WTC11 (cell line): ENCODE measurements at regions not wholly inside any gene's neighbourhood (a gene's known extent, or its start where the extent isn't known, plus 50 kb on each side); places are given as distances from the start of the nearest gene placed in this dataset.

Source experiments
- ATAC-seq: fragments of 200-7000 bp; cut with Tn5 transposase; 2 replicates; pipeline ENCODE4 v1.10.0; 2021; ENCODE audit warnings: mild to moderate bottlenecking, moderate library complexity
- CTCF ChIA-PET: fragments of 300-600 bp; sonication (Branson Sonifier 250); formaldehyde crosslinking; loops from one replicate; lab custom pipeline; 2021; ENCODE audit warnings: antibody characterized with exemption; lab: Charles Lee
- POLR2A ChIA-PET: fragments of 350-600 bp; sonication (Branson Sonifier 250); formaldehyde crosslinking; loops from one replicate; lab custom pipeline; 2021; ENCODE audit warnings: antibody characterized with exemption; lab: Charles Lee
- DNase-seq: peaks from one replicate; pipeline ENCODE4 v3.0.0; 2021; ENCODE audit warnings: low spot score
- H3K27ac Mint-ChIP-seq: 2 replicates; pipeline ENCODE4 v1.8.0; 2021; ENCODE audit warnings: mixed read lengths
- H3K27me3 Mint-ChIP-seq: 2 replicates; pipeline ENCODE4 v1.8.0; 2021; ENCODE audit warnings: low read depth, mild to moderate bottlenecking, moderate library complexity, mixed read lengths
- H3K36me3 Mint-ChIP-seq: 2 replicates; pipeline ENCODE4 v1.8.0; 2021; ENCODE audit warnings: mixed read lengths
- H3K4me1 Mint-ChIP-seq: 2 replicates; pipeline ENCODE4 v1.8.0; 2022; ENCODE audit warnings: mixed read lengths
- H3K4me3 Mint-ChIP-seq: 2 replicates; pipeline ENCODE4 v1.8.0; 2021; ENCODE audit warnings: mild to moderate bottlenecking, moderate library complexity, mixed read lengths
- H3K9me3 Mint-ChIP-seq: 2 replicates; pipeline ENCODE4 v1.8.0; 2021; ENCODE audit warnings: mixed read lengths
- CBFB ChIP-seq: sonication (generic); formaldehyde crosslinking; IDR thresholded peaks from 2 replicates; pipeline ENCODE4 v1.8.1; 2022; ENCODE audit warnings: mild to moderate bottlenecking, low read depth, missing genetic modification reagents
- ELF4 ChIP-seq: sonication (generic); formaldehyde crosslinking; IDR thresholded peaks from 2 replicates; pipeline ENCODE4 v1.8.1; 2022; ENCODE audit warnings: low read depth, mild to moderate bottlenecking, moderate library complexity, missing genetic modification reagents
- EMX1 ChIP-seq: fragments of 250-450 bp; sonication (Bioruptor Pico); IDR thresholded peaks from 2 replicates; pipeline ENCODE4 v1.8.0; 2021; ENCODE audit warnings: mild to moderate bottlenecking
- ETV6 ChIP-seq: sonication (generic); formaldehyde crosslinking; IDR thresholded peaks from 2 replicates; pipeline ENCODE4 v1.8.1; 2022; ENCODE audit warnings: mild to moderate bottlenecking, missing genetic modification reagents
- JAZF1 ChIP-seq: fragments of 250-450 bp; sonication (Bioruptor Pico); IDR thresholded peaks from 2 replicates; pipeline ENCODE4 v1.9.0; 2021; ENCODE audit warnings: moderate library complexity, mild to moderate bottlenecking, inconsistent platforms
- NFATC4 ChIP-seq: fragments of 250-450 bp; sonication (Bioruptor Pico); IDR thresholded peaks from 2 replicates; pipeline ENCODE4 v1.9.0; 2021; ENCODE audit warnings: mild to moderate bottlenecking
- TF ChIP-seq, protein P1 (sequence below): sonication (generic); formaldehyde crosslinking; IDR thresholded peaks from 2 replicates; pipeline ENCODE4 v1.8.0; 2022; ENCODE audit warnings: mild to moderate bottlenecking, missing genetic modification reagents
- TF ChIP-seq, protein P2 (sequence below): sonication (generic); formaldehyde crosslinking; IDR thresholded peaks from 2 replicates; pipeline ENCODE4 v1.8.0; 2022; ENCODE audit warnings: missing genetic modification reagents
- TF ChIP-seq, protein P3 (sequence below): fragments of 250-450 bp; sonication (Bioruptor Pico); IDR thresholded peaks from 2 replicates; pipeline ENCODE4 v1.9.0; 2021; ENCODE audit warnings: mild to moderate bottlenecking
- TF ChIP-seq, protein P4 (sequence below): sonication (generic); formaldehyde crosslinking; IDR thresholded peaks from 2 replicates; pipeline ENCODE4 v1.8.0; 2022; ENCODE audit warnings: mild to moderate bottlenecking, missing genetic modification reagents
- TF ChIP-seq, protein P5 (sequence below): fragments of 200-600 bp; IDR thresholded peaks from 2 replicates; pipeline ENCODE4 v1.8.0; 2022; ENCODE audit warnings: antibody characterized with exemption
- TF ChIP-seq, protein P6 (sequence below): sonication (generic); formaldehyde crosslinking; conservative IDR thresholded peaks from 2 replicates; pipeline ENCODE4 v1.8.1; 2022; ENCODE audit warnings: mild to moderate bottlenecking, missing genetic modification reagents
- TF ChIP-seq, protein P7 (sequence below): sonication (generic); formaldehyde crosslinking; IDR thresholded peaks from 2 replicates; pipeline ENCODE4 v1.8.1; 2023; ENCODE audit warnings: mild to moderate bottlenecking, missing genetic modification reagents, moderate library complexity
- TF ChIP-seq, protein P8 (sequence below): fragments of 250-450 bp; sonication (Bioruptor Pico); IDR thresholded peaks from 2 replicates; pipeline ENCODE4 v1.9.0; 2021; ENCODE audit warnings: mild to moderate bottlenecking, borderline replicate concordance

DNA sequence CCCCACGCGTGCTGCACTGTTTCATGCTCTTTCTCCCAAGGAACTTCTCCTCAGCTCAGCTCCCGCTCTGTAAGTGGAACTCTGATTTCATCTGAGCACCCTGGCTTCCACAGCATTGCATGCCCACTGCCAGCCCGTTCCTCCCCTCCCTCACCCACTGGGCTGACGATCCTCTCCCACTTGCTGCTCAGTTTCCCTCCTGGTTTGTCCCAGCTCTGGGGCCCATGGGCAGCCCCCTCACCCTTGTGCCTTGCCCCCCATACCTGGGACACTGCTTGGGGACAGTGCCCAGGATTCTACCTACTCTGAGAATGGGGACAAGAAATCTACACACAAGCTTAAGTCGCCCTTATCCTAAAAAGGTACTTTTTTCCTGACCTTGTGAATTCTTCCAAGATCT is 115.9 kb upstream of the C1QTNF9B start:
- no peaks in the 10 kb centered on the region; the same call in 1 of the 2 replicates for H3K27me3 Mint-ChIP-seq
- no peak for ATAC-seq
- no peaks in the 10 kb centered on the region for H3K36me3 Mint-ChIP-seq
- DNase-seq: no peak
- H3K9me3 Mint-ChIP-seq: peaks cover 16% of the 10 kb centered on the region
- H3K4me3 Mint-ChIP-seq: no peak overlapping the region
- TF ChIP-seq, protein P1, sequence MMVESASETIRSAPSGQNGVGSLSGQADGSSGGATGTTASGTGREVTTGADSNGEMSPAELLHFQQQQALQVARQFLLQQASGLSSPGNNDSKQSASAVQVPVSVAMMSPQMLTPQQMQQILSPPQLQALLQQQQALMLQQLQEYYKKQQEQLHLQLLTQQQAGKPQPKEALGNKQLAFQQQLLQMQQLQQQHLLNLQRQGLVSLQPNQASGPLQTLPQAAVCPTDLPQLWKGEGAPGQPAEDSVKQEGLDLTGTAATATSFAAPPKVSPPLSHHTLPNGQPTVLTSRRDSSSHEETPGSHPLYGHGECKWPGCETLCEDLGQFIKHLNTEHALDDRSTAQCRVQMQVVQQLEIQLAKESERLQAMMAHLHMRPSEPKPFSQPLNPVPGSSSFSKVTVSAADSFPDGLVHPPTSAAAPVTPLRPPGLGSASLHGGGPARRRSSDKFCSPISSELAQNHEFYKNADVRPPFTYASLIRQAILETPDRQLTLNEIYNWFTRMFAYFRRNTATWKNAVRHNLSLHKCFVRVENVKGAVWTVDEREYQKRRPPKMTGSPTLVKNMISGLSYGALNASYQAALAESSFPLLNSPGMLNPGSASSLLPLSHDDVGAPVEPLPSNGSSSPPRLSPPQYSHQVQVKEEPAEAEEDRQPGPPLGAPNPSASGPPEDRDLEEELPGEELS (CRISPR knock-in tag): no peak
- TF ChIP-seq, protein P2, sequence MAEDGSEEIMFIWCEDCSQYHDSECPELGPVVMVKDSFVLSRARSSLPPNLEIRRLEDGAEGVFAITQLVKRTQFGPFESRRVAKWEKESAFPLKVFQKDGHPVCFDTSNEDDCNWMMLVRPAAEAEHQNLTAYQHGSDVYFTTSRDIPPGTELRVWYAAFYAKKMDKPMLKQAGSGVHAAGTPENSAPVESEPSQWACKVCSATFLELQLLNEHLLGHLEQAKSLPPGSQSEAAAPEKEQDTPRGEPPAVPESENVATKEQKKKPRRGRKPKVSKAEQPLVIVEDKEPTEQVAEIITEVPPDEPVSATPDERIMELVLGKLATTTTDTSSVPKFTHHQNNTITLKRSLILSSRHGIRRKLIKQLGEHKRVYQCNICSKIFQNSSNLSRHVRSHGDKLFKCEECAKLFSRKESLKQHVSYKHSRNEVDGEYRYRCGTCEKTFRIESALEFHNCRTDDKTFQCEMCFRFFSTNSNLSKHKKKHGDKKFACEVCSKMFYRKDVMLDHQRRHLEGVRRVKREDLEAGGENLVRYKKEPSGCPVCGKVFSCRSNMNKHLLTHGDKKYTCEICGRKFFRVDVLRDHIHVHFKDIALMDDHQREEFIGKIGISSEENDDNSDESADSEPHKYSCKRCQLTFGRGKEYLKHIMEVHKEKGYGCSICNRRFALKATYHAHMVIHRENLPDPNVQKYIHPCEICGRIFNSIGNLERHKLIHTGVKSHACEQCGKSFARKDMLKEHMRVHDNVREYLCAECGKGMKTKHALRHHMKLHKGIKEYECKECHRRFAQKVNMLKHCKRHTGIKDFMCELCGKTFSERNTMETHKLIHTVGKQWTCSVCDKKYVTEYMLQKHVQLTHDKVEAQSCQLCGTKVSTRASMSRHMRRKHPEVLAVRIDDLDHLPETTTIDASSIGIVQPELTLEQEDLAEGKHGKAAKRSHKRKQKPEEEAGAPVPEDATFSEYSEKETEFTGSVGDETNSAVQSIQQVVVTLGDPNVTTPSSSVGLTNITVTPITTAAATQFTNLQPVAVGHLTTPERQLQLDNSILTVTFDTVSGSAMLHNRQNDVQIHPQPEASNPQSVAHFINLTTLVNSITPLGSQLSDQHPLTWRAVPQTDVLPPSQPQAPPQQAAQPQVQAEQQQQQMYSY: no peak
- TF ChIP-seq, protein P3, sequence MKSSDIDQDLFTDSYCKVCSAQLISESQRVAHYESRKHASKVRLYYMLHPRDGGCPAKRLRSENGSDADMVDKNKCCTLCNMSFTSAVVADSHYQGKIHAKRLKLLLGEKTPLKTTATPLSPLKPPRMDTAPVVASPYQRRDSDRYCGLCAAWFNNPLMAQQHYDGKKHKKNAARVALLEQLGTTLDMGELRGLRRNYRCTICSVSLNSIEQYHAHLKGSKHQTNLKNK (CRISPR knock-in tag): no peak
- no peak for TF ChIP-seq ETV6 (CRISPR knock-in tag)
- TF ChIP-seq, protein P4, sequence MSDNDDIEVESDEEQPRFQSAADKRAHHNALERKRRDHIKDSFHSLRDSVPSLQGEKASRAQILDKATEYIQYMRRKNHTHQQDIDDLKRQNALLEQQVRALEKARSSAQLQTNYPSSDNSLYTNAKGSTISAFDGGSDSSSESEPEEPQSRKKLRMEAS (CRISPR knock-in tag): no peak
- no peak for TF ChIP-seq JAZF1 (CRISPR knock-in tag)
- TF ChIP-seq, protein P5, sequence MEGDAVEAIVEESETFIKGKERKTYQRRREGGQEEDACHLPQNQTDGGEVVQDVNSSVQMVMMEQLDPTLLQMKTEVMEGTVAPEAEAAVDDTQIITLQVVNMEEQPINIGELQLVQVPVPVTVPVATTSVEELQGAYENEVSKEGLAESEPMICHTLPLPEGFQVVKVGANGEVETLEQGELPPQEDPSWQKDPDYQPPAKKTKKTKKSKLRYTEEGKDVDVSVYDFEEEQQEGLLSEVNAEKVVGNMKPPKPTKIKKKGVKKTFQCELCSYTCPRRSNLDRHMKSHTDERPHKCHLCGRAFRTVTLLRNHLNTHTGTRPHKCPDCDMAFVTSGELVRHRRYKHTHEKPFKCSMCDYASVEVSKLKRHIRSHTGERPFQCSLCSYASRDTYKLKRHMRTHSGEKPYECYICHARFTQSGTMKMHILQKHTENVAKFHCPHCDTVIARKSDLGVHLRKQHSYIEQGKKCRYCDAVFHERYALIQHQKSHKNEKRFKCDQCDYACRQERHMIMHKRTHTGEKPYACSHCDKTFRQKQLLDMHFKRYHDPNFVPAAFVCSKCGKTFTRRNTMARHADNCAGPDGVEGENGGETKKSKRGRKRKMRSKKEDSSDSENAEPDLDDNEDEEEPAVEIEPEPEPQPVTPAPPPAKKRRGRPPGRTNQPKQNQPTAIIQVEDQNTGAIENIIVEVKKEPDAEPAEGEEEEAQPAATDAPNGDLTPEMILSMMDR: no peak
- TF ChIP-seq, protein P6, sequence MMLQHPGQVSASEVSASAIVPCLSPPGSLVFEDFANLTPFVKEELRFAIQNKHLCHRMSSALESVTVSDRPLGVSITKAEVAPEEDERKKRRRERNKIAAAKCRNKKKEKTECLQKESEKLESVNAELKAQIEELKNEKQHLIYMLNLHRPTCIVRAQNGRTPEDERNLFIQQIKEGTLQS (CRISPR knock-in tag): no peak
- TF ChIP-seq, protein P7, sequence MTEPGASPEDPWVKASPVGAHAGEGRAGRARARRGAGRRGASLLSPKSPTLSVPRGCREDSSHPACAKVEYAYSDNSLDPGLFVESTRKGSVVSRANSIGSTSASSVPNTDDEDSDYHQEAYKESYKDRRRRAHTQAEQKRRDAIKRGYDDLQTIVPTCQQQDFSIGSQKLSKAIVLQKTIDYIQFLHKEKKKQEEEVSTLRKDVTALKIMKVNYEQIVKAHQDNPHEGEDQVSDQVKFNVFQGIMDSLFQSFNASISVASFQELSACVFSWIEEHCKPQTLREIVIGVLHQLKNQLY: no peak
- TF ChIP-seq EMX1 (CRISPR knock-in tag): no peak
- no peak for TF ChIP-seq ELF4 (CRISPR knock-in tag)
- TF ChIP-seq NFATC4 (CRISPR knock-in tag): no peak
- TF ChIP-seq, protein P8, sequence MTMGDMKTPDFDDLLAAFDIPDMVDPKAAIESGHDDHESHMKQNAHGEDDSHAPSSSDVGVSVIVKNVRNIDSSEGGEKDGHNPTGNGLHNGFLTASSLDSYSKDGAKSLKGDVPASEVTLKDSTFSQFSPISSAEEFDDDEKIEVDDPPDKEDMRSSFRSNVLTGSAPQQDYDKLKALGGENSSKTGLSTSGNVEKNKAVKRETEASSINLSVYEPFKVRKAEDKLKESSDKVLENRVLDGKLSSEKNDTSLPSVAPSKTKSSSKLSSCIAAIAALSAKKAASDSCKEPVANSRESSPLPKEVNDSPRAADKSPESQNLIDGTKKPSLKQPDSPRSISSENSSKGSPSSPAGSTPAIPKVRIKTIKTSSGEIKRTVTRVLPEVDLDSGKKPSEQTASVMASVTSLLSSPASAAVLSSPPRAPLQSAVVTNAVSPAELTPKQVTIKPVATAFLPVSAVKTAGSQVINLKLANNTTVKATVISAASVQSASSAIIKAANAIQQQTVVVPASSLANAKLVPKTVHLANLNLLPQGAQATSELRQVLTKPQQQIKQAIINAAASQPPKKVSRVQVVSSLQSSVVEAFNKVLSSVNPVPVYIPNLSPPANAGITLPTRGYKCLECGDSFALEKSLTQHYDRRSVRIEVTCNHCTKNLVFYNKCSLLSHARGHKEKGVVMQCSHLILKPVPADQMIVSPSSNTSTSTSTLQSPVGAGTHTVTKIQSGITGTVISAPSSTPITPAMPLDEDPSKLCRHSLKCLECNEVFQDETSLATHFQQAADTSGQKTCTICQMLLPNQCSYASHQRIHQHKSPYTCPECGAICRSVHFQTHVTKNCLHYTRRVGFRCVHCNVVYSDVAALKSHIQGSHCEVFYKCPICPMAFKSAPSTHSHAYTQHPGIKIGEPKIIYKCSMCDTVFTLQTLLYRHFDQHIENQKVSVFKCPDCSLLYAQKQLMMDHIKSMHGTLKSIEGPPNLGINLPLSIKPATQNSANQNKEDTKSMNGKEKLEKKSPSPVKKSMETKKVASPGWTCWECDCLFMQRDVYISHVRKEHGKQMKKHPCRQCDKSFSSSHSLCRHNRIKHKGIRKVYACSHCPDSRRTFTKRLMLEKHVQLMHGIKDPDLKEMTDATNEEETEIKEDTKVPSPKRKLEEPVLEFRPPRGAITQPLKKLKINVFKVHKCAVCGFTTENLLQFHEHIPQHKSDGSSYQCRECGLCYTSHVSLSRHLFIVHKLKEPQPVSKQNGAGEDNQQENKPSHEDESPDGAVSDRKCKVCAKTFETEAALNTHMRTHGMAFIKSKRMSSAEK (CRISPR knock-in tag): no peak
- no peak for TF ChIP-seq CBFB (CRISPR knock-in tag)
- no peaks in the 10 kb centered on the region for H3K4me1 Mint-ChIP-seq
- POLR2A ChIA-PET: no interaction called here
- CTCF ChIA-PET: interaction anchor here (1.2 kb wide), 2 partner anchors 53 to 216 kb away, joined by 3 read pairs; no protein-coding TSS in a partner anchor
- no peak overlapping the region for H3K27ac Mint-ChIP-seq
